Hepatic stellate cell (primary cell): ENCODE measurements at regions not wholly inside any gene's neighbourhood (a gene's known extent, or its start where the extent isn't known, plus 50 kb on each side); places are given as distances from the start of the nearest gene placed in this dataset.

ENCODE experiments used
- DNase-seq: peaks from one replicate; pipeline ENCODE4 v3.0.0; 2011; ENCODE audit warnings: low spot score

DNA sequence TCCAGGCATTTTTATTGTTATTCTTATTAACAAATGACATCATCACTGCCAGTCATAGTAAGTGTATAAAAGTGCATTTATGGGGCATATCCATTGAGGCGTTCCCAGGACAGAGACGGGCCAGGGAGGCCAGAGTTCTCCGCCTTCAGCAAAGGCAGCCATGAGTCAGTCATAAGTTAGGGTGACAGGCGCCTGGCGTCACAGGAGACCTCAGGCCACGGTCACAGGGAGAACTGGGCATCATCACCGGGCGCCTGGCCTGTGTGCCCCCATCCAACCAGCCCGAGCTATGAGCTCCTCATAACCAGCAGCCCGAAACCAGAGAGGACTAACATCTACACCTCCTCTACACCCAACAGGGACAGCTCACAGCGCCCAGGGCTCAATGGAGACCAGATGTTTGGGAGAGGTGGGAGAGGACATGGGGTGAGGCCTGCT lies 259.2 kb downstream of the DLL1 start:
- DNase-seq, result no peak

DNA sequence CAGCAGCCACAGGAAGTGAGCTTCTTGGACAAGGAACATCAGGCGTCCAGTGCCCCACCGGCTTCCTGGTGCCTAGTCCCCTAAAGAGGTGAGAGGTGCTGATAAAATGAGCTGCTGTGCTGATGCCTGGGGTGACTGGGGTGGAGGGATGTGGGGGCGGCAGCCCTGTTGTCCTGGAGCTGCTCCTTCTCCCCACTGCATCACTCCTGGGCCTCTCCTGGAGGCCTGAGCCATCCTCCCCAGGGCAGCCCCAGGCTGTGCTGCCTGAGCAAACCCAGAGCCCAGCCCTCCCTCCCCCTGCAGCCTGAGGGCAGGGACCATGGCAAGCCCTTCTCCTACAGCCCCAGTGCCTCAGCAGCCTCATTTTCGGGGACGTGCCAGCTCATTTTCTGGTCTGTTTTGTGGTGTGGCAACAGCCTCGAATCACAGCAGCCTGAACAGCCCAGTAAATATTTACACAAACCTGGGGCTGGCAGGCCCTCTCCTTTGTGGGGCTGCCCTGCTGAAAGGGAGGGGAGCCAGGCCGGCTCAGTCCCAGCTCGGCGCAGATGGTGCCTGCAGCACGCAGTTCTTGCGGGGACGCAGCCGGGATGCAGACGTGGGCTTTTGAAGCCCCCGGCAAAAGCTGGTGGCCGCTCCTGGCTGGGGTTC lies 259.9 kb downstream of the DLL1 start:
- DNase-seq, result no peak

DNA sequence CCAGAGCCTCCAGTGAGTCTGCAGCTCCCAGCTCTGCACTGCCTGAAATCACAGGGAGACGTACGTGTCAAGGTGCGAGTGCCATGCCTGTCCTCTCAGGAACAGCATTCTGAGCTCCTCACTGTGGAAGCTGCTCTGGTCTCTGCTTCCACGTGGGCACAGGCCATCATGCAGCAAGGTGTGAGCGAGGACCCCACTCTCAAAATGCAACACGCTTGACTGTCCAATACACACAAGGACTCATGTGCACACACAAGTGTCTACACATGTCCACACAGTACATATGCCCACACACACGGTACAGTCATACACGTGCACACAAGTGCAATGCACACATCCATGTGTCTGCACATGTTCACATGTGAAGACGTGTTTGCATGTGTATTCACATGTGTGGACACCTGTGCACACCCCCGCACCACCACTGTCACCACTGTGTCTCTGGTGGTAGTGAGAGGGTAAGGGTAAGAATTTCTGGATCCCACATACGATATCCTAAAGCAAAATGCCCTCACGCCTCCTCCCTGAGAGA lies 260.5 kb downstream of the DLL1 start:
- no peak for DNase-seq

DNA sequence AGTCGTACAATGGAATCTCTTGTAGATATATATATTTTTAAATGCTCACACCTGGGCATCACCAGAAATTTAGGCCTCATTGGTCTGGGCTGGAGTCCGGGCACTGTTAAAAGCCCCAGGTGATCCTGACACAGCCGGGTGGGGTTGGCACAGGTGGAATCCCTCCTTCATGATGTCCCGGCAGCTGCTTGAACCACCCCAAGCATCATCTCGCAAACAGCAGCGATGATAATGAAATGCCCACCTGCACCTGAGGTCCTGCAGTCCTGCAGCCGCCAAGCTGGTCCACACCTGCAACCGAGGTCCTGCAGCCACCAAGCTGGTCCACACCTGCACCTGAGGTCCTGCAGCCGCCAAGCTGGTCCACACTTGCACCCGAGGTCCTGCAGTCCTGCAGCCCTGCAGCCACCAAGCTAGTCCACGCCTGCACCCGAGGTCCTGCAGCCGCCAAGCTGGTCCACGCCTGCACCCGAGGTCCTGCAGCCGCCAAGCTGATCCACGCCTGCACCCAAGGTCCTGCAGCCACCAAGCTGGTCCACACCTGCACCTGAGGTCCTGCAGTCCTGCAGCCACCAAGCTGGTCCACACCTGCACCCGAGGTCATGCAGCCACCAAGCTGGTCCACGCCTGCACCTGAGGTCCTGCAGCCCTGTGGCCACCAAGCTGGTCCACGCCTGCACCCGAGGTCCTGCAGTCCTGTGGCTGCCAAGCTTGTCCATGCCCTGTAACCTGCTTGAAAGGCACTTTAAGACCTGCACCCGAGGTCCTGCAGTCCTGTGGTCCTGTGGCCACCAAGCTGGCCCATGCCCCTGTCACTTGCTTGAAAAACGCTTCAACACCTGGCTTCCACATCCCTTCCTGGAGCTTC lies 261.2 kb downstream of the DLL1 start:
- DNase-seq, result no peak

DNA sequence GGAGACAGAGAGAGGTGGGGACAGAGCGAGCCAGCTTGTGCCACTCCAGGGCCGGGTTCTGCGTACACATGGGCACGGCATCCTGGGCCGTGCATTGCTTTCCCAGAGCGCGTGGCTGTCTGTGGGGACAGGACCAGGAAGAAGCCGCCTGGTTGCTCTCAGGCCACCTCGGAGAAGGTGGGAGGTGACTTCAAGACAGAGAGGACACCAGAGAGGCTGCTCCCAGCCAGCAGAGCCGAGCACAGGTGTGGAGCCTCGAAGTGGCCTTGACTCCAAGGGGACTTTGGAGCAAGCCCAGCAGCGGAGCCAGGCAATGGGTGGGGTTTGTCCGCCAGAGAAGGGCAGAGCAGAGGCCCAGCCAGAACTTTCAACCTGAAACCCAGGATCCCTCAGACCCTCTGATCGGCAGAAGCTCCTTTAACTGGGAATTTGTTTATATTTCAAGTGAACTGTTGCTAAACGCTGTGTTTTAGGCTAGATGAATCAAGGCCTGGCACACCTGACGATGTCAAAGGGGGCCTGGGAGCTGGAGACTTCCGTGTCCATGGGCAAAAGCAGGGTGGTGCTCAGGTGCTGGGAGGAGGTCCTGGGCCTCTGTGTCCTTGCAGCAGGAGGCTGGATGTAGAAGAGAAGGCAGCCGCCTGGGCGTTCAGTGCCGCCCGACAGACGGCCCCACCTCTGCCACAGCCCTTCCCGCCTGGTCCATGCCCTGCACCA lies 262.1 kb downstream of the DLL1 start:
- DNase-seq, result no peak

DNA sequence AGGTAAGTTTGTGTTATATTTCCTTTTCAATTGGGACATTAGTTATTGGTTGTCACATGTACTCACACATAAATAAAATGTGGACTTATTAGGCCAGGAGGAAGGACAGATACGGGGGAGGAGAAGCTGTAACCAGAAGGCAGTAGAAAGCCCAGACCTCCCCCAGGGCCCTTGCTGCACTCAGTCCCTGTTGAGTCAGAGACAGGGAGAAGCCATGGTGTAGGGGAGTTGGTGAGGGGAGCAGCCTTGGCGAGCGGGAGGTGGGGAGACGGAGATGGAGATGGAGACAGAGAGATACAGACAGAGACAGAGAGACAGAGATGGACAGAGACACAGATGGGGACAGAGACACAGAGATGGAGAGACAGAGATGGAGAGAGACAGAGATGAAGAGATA lies 263.2 kb downstream of the DLL1 start:
- no peak for DNase-seq

DNA sequence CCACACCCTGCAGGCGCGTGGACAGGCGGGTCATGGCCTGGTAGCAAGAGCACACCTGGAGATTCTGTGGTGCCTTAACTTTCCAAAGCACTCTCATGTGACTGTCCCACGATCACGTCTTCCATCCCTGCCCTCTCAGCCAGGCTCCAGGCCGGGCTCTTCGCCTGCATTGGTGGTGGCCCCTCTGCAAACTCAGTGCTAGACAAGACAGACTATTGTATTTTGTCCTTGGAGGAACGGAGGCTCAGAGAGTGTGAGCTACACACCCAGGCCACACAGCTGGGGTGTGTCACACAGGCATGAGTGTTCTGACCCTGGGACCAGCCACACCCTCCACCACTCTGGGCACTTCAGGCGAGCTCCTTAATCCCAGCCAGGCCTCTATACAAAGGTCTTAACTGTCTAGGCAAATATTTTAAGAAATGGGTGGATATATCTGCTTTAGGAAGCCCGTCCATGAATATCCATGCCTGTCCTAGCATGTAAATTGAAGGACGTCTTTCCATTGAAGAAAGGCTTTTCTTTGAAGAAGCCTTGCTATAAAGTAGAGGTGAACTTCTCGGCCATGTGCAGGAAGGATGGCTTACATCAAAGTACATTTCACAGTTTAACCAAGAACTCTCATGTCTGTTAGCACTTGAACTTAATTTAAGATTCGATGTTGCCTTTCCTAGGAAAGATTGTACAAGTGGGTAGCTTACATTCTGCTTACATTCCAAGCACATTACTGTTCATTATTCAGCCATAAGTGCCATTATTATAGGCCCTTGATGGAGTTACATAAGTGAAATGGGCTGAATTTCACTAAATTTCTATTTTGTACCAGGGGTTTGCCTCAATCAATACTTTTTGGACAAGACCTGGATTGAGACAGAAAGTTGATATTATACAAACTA lies 263.9 kb downstream of the DLL1 start:
- DNase-seq, result no peak

DNA sequence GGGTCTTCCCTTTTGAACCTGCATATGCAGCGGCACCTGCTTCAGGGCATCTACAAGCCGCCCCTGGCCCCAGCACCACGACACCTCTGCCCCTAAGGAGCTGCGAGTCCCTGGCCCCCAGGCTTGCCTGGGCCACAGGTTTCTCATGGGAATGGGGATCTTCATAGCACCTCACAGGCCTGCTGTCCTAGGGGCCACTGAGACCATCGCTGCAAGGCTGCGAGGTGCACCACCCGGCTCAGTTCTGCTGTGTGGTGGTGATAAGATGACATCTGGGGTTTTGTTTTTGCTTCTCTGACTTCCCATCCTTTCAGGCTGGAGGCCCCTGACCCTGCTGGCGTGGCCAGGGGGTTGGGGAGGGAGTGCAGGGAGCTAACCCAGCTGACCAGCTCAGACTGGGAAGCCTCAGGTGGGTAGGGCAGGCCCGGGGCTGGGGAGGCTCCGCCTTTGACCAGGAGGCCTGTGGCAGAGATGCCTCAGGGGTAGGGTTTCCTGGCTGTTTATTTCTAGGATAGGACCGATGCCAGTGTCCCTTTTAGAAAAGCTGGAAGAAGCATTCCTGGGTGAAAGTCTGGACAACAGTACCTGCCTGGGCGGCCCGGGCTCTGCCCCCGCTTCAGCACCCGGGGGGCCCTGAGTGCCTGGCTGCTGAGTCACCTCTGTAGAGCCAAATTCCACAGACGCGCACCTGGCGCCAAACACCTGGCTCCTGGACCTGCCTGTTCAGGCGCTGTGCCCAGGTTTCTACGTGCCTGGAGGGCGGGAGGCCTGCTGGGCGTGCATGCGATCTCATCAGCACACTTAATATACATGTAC lies 264.7 kb downstream of the DLL1 start:
- no peak for DNase-seq

DNA sequence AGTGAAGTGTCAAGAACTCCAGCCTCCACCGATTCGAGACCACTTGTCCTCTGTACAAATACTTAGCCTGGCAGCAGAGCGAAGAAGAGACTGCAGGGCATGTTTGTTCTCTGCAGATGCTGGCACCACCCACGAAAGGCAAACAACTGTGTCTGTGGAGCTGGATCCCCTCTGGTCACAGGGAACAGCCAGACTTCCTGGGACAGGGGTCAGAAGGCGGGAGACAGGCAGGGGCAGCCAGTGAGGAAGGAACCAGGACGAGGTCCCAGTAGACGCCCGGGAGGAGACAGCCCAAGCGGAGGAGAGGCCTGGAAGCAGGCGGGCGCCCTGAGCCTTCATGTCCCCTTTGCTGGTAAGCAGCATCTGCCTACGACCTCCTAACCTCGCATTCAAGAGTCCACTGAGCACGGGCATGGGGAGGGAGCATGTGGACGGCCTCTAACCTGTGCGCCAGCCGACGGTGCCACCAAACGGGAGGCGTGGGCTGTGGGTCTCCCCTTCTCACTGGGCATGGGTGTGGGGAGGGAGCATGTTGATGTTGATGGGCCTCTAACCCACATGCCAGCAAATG lies 265.5 kb downstream of the DLL1 start:
- no peak for DNase-seq

DNA sequence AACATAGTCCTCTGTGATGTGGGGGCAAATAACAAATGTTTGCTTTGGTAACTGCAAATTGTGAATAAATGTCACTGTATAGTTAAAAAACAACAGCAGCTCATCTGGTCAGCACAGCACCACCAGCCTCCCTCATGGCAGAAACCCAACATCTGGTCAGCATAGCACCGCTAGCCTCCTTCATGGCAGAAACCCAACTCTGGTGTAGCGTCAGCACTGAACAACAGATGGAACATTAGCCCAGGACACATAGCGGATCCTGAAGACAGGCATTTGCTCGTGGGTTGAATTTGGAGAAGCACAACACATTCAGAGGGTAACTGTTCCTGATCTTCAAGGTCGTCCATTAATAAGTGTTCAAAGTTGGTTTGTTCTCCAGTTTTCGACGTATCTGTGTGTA lies 265.9 kb downstream of the DLL1 start:
- no peak for DNase-seq

DNA sequence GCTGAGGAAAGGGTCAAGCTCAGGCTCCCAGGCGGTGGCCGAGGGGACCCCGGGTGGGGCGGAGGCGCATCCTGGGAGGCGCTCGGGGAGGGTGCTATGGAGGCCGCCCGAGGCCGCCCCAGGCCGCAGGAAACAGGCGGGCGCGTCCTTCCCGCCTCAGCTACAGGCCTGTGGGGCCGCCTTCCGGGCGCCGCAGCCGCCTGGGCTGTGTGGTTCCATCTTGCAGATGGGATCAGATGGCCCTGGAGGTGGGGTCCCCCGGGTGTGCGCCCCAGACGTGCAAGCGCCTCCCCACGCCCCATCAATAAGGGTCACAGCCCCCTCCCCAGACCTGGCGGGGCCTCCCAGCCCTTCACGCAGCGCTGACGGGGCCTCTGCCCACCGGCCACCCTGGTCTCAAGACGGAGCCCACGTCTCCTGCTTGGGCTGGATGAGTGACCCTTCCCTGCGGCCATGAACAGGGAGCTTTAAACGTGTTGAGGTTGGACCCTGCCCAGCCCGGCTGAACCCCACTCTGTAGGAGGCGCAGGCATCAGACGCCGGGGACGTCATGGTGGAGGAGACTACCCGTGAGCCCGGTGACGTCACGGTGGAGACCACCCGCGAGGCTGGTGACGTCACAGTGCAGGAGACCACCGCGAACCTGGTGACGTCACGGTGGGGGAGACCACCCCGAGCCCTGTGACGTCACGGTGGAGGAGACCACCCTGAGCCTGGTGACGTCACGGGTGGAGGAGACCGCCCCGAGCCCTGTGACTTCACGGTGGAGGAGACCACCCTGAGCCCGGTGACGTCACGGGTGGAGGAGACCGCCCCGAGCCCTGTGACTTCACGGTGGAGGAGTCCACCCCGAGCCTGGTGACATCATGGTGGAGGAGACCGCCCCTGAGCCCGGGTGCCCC lies 267.0 kb downstream of the DLL1 start:
- no peak for DNase-seq

DNA sequence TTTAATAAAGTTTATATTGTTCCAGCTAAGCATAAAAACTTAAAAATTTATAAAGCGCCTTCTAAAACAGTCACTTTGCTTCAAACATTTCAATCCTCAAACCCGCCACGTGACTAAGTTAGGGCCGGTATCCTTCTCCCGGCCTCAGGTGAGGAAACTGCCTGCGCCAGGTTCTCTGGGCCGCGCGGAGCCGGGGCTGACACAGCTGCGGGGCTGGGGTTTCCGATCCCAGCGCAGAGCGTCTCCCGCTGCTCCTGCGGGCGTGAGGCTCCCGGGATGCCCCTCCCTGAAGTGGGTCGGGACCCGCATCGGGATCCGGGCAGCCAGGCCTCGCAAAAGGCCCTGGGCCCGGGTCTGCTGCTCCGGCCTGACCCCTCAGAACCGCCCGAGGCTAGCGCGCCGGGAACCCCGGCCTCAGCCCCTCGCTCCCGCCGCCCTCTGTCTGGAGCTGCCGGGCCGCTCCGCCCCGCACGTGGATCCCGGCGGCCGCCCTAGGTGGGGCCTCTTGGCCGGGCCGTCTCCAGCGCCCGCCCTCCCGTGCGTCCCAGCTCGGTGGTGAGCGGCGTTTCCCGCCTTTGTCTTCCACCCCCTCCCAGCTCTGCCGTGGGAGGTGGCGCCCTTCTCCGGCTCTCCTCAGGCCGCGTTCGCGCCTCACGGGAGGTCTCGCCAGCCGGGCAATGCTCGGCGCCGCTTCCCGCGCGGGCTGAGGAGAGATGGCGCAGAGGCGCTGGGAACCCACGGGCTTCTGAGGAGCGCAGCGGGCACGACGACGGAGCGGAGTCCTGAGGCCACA lies 267.9 kb downstream of the DLL1 start:
- DNase-seq, result no peak

DNA sequence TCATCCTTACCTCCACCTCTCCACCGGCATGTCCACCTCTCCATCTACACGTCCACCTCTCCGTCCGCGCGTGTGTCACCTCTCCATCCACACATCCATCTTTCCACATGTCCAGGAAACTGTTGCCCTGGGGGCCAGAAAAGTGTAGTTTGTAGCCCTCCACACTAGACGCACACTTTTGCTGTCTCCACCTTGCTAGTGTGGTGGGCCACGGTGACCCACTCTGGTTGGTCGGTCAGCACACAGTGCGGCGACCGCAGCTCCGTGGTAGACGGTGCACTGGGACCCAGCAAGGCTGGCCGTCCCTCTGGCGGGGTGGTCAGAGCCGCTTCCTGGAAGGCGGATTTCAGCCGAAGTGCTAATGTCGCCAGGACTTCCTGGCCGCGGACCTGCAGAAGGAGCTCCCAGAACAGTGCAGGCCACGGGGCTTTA lies 268.6 kb downstream of the DLL1 start:
- no peak for DNase-seq

DNA sequence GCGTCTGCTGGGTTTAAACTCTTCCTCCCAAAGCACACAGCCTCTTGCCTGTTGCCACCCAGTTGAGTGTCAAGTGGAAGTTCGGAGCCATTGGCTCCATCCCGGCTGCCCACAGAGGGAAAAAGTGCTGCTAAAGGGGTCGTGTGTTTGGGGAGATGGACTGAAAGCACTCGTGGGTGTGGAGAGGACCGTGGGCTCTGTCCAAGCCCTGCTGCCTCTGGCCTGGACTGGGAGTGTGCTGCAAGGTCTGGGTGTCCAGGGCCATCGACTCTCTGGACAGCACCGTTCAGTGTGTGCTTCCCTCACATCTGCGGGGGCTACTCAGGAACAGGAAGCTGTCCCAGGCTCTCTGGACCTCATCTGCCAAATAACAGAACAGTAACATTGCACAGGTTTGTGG lies 269.3 kb downstream of the DLL1 start:
- no peak for DNase-seq

DNA sequence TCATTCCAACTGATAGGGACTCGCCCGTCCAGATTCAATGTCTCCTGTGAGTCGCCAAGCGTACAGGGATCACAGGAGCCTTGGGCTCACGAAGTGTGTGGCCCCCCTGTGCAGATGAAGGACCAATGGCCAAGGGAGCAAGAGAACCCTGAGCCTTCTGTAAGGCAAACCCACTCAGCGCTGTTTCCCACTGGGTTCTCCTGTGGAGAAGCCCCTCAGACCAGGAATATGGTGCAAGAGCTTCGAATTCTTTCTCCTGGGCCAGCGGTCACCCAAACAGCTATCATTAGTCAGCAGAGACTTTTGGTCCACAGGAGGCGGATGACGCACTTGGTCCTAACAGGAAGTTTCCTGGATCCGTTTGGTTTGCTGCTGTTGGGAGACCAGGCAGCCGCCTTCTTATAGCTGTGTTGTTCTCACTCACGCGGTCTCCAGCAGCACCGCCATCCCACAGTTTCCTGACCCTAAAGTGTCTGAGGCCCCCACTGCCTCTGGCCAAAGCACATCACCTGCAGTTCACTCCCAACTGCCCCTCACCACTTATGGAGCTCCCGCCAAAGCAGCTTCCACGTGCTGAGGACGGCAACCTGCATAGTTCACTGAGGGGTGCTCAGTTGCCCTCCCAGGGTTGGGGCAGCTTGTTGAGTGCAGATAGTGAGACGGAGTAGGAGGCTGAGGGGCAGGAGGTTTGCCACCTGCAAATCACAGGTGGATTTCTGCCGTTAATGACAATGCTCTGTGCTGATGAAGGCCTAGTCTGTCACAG lies 268.6 kb downstream of the ERMARD start:
- no peak for DNase-seq

DNA sequence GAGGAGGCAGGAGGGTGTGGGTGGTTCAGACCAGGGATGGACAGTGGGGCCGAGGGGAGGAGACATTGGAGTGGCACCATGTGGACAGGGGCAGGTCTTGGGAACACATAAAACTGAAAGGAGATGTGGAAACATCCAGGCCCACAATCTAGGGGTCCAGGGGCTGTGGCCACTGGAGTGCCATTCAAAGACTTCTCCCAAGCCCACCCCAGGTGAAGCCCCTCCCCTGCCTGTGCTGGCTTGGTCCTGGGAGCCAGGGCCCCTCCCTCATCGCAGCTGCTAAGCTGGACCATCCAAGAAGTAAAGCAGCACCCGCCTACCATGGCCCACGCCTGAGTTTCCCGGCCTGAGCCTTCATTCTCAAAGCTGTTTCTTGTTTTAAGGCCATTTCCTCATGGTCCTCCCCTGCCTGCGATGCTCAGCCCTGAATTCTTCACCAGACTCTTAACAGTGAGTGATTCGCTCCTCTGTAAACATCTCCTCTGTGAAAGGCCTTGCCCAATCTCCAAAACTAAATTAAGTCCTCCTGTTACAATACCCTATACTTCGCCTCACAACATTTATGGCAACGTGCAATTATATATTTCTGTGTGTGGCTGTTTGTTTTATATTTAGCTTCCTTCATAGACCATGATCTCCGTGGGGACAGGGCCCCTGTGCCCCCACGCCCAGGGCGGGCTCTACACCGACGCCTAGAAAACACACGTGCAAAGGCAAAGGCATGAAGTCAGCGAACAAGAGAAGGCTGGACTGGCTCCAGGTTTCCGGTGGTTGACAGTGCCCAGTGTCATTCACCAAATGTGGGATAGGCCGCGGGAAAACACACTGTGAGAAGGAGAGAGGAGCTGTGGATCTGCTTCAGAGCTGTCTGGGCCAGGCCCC lies 267.8 kb downstream of the ERMARD start:
- DNase-seq, result no peak
